Right lobe of liver (tissue), 6 donors: ENCODE measurements at regions not wholly inside any gene's neighbourhood (a gene's known extent, or its start where the extent isn't known, plus 50 kb on each side); places are given as distances from the start of the nearest gene placed in this dataset.

Source experiments
- ATAC-seq, 4 donors: fragments of 200-7000 bp; cut with Tn5 transposase; one replicate each; pipeline ENCODE4 v1.9.1; 2020; ENCODE audit warnings: mild to moderate bottlenecking in 4 of 4, moderate library complexity in 4 of 4
- DNase-seq, 3 donors: peaks; one replicate each; pipeline ENCODE4 v3.0.0-alpha.2; 2020
- H3K27ac ChIP-seq, 3 donors: fragments of 200-600 bp; one replicate each; pipeline ENCODE4 v1.8.0; 2022
- H3K27me3 ChIP-seq, 2 donors: fragments of 200-600 bp; one replicate each; pipeline ENCODE4 v1.8.0; 2022
- H3K36me3 ChIP-seq, 4 donors: fragments of 200-600 bp; sonication (generic) in 1 of 4; one replicate each; pipeline versions ENCODE4 v1.5.1 to v1.8.0; 2017 to 2022; ENCODE audit warnings: control low read depth in 1 of 4
- H3K4me1 ChIP-seq, 4 donors: fragments of 200-600 bp; sonication (generic) in 1 of 4; one replicate each; pipeline versions ENCODE4 v1.5.1 to v1.8.0; 2017 to 2022; ENCODE audit warnings: control low read depth in 1 of 4
- H3K4me3 ChIP-seq, 3 donors: fragments of 200-600 bp; one replicate each; pipeline ENCODE4 v1.8.0; 2022
- H3K9me3 ChIP-seq, 4 donors: fragments of 200-600 bp; sonication (generic) in 1 of 4; one replicate each; pipeline versions ENCODE4 v1.5.1 to v1.8.0; 2017 to 2022; ENCODE audit warnings: control low read depth in 1 of 4
- POLR2A ChIP-seq: fragments of 450-650 bp; IDR thresholded peaks from one replicate; pipeline ENCODE4 v1.6.1; 2017; ENCODE audit warnings: antibody characterized with exemption, mild to moderate bottlenecking
- WGBS: methylation state at CpG from one replicate; pipeline ENCODE4 v1.1.6; 2018; ENCODE audit warnings: low coverage, low lambda C conversion rate; ENCODE audit not compliant: insufficient coverage; ENCODE audit errors: missing lambda C conversion rate; 5-methylcytosine and 5-hydroxymethylcytosine counted together
- intact Hi-C, 2 donors: fragments of 100-400 bp; cut with DNase I; formaldehyde crosslinking; loops; one replicate each; pipeline versions ENCODE4 v1.11.2 to v1.14.1; 2022
- TF ChIP-seq, protein P1 (sequence below), 4 donors: fragments of 200-600 bp in 3 of 4; fragments of 450-650 bp in 1 of 4; IDR thresholded peaks; one replicate each; pipeline versions ENCODE4 v1.5.1 to v1.8.0; 2016 to 2022; ENCODE audit warnings: antibody characterized with exemption in 4 of 4, mild to moderate bottlenecking in 2 of 4
- donor health status: DM: no; HTN: yes; CAD: no.
- donor health status: DM: no; HTN: no; CAD: no.
- donor health status: DM: no; HTN: no; CAD: no.
- donor health status: DM: no; HTN: yes; CAD: no.
- donor health status: DM: no; HTN: yes; CAD: no.

DNA sequence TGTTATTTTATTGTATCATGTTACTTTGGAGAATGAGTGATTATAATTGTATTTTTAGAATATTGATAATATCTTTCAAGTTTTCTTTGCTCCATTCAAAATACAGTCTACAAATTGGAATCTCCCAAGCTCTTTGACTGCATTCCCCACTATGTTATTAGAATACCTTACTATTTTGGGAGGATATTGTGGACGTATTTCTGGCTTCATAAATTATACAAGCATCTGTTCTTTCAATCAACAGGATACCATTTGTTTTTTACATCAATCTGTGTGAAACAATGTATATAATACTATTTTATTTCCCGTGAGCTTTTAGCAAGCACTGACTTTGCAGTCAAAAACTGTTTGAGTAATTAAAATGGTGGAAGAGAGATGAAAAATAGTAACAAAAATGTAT lies 226.5 kb downstream of the PTPRC start:
- 57% methylated on average over 2 of the region's 2 CpGs for WGBS

DNA sequence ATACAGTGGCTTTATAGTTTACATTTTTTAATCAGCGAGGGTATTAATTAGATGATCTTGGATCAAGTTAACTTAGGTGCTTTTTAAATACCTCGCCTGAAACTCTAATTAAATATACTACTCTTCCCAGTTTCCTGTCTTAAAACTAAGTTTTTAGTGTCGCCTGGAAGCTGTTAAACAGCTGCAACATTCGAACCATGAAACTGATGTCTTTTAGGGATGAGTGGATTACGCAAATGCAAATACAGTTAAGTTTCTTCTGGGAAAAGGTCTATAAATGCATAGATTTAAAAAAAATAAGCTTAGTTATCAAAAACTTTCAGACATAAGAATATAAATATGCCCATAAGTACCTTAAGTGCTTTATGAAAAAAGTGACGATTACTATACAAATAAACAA lies 228.3 kb downstream of the PTPRC start:
- H3K4me3 ChIP-seq = no peak overlapping the region
- intact Hi-C loops = no loop called here
- no peak for TF ChIP-seq POLR2A
- TF ChIP-seq, protein P1, sequence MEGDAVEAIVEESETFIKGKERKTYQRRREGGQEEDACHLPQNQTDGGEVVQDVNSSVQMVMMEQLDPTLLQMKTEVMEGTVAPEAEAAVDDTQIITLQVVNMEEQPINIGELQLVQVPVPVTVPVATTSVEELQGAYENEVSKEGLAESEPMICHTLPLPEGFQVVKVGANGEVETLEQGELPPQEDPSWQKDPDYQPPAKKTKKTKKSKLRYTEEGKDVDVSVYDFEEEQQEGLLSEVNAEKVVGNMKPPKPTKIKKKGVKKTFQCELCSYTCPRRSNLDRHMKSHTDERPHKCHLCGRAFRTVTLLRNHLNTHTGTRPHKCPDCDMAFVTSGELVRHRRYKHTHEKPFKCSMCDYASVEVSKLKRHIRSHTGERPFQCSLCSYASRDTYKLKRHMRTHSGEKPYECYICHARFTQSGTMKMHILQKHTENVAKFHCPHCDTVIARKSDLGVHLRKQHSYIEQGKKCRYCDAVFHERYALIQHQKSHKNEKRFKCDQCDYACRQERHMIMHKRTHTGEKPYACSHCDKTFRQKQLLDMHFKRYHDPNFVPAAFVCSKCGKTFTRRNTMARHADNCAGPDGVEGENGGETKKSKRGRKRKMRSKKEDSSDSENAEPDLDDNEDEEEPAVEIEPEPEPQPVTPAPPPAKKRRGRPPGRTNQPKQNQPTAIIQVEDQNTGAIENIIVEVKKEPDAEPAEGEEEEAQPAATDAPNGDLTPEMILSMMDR (IDR thresholded peaks at IDR 0.05) = no peak
- WGBS = 53% methylated on average over 6 of the region's 6 CpGs
- H3K36me3 ChIP-seq = no peaks in the 10 kb centered on the region
- no peaks in the 10 kb centered on the region for H3K4me1 ChIP-seq
- no peak for DNase-seq
- ATAC-seq = no peak
- H3K27ac ChIP-seq = no peak overlapping the region
- H3K9me3 ChIP-seq = no peaks in the 10 kb centered on the region
- H3K27me3 ChIP-seq = no peaks in the 10 kb centered on the region

More for the DNA sequence above, 226.5 kb downstream of the PTPRC start:
- H3K27me3 ChIP-seq = no peaks in the 10 kb centered on the region
- no peak overlapping the region for H3K4me3 ChIP-seq
- no peak for TF ChIP-seq POLR2A
- TF ChIP-seq, protein P1 (IDR thresholded peaks at IDR 0.05) = no peak
- no peak for ATAC-seq
- H3K36me3 ChIP-seq = no peaks in the 10 kb centered on the region
- no peak for DNase-seq
- no peaks in the 10 kb centered on the region for H3K4me1 ChIP-seq
- intact Hi-C loops = no loop called here
- H3K27ac ChIP-seq = no peak overlapping the region
- H3K9me3 ChIP-seq = no peaks in the 10 kb centered on the region

DNA sequence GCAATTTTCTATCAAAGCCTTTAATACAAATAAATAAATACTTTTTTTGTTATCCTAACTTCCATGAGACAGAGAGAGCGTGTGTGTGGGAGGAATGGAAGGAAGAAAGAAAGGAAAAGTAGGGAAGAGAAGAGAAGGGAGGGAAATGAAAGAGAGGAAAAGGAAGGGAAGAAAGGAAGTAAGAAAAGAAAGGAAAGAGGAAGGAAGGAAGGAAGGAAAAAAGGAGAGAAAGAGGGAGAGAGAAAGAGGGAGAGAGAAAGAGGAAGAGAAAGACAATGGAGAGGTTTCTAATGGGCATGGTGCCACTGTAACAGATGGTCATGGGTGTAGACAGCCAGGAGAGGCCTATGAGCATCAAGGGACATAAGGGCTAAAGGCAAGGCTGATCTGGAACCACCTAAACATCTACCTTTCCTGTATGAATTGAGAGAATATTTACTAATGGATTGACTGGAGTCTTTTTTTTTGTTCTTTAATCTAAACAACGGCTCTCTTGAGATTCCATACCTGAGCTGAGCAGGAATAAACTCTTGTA lies 234.9 kb downstream of the PTPRC start:
- Histone ChIP-seq H3K27me3 (no peaks in the 10 kb centered on the region), H3K9me3 (no peaks in the 10 kb centered on the region), H3K27ac (no peak overlapping the region), H3K4me1 (no peaks in the 10 kb centered on the region), H3K36me3 (no peaks in the 10 kb centered on the region), H3K4me3 (no peak overlapping the region)
- ATAC-seq (no peak), DNase-seq (no peak)
- WGBS = 70% methylated on average over 2 of the region's 2 CpGs
- TF ChIP-seq POLR2A = no peak
- TF ChIP-seq, protein P1 (IDR thresholded peaks at IDR 0.05) = no peak
- intact Hi-C loops = no loop called here

DNA sequence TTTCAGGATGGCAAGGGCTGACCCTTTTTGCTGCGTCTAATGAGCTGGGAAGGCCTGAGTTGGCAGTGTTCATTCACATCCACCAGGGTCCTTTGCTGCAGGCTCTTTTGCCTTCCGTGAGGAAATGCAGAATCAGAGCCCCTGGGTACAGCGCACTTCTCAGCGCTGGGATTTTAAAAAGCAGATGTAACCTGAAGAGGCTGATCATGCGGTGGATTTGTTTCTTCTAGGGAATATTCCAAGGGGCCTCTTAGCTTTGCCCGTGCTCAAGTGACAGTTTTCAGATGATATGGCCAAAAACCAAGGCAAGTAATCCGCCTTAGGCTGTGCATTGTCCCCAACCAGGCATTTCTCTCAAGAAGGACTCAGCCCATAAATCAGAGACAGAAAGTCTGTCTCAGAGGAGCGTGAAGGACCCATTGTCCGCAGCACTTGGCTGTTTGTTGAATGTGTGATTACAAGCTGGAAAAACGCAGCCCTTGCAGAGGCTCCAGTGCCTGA lies 237.6 kb downstream of the PTPRC start:
- no peak overlapping the region for H3K4me3 ChIP-seq
- 70% methylated on average over 8 of the region's 10 CpGs for WGBS

More for the DNA sequence above, 237.6 kb downstream of the PTPRC start:
- intact Hi-C loops = no loop called here
- Histone ChIP-seq H3K4me1 (no peaks in the 10 kb centered on the region), H3K36me3 (no peaks in the 10 kb centered on the region), H3K27me3 (no peaks in the 10 kb centered on the region), H3K9me3 (no peaks in the 10 kb centered on the region), H3K27ac (no peak overlapping the region)
- DNase-seq (no peak), ATAC-seq (no peak)
- TF ChIP-seq, protein P1 (IDR thresholded peaks at IDR 0.05) = no peak
- TF ChIP-seq POLR2A = no peak
